Ectodermal cell (in vitro differentiated cells): ENCODE measurements at regions not wholly inside any gene's neighbourhood (a gene's known extent, or its start where the extent isn't known, plus 50 kb on each side); places are given as distances from the start of the nearest gene placed in this dataset.
"Not testable (repeated sequence)": the region's sequence is repeated elsewhere in the genome, so short reads cannot be mapped to it uniquely, and the experiment has no call there.

ENCODE experiments used
- H3K27ac ChIP-seq: 2 replicates; pipeline ENCODE4 v1.7.0; 2013; ENCODE audit warnings: mild to moderate bottlenecking, low read depth, low read length; ENCODE audit not compliant: insufficient read depth, poor library complexity, severe bottlenecking
- H3K27me3 ChIP-seq: 2 replicates; pipeline ENCODE4 v1.7.0; 2013; ENCODE audit warnings: mild to moderate bottlenecking, low read length; ENCODE audit not compliant: insufficient read depth, control insufficient read depth, poor library complexity, severe bottlenecking
- H3K36me3 ChIP-seq: one replicate; pipeline ENCODE4 v1.7.0; 2013; ENCODE audit warnings: low read length; ENCODE audit not compliant: control insufficient read depth, insufficient read depth
- H3K4me1 ChIP-seq: one replicate; pipeline ENCODE4 v1.7.0; 2013; ENCODE audit warnings: low read length; ENCODE audit not compliant: control insufficient read depth, insufficient read depth
- H3K4me3 ChIP-seq: 2 replicates; pipeline ENCODE4 v1.7.0; 2013; ENCODE audit warnings: low read depth, low read length, control low read depth; ENCODE audit not compliant: insufficient read depth
- H3K9me3 ChIP-seq: 2 replicates; pipeline ENCODE4 v1.7.0; 2013; ENCODE audit warnings: mild to moderate bottlenecking, low read length, moderate library complexity; ENCODE audit not compliant: control insufficient read depth
- WGBS, 2 experiments: methylation state at CpG; one replicate each; pipeline ENCODE4 v1.1.7; 2013; ENCODE audit warnings: missing lambda C conversion rate in 2 of 2; 5-methylcytosine and 5-hydroxymethylcytosine counted together

DNA sequence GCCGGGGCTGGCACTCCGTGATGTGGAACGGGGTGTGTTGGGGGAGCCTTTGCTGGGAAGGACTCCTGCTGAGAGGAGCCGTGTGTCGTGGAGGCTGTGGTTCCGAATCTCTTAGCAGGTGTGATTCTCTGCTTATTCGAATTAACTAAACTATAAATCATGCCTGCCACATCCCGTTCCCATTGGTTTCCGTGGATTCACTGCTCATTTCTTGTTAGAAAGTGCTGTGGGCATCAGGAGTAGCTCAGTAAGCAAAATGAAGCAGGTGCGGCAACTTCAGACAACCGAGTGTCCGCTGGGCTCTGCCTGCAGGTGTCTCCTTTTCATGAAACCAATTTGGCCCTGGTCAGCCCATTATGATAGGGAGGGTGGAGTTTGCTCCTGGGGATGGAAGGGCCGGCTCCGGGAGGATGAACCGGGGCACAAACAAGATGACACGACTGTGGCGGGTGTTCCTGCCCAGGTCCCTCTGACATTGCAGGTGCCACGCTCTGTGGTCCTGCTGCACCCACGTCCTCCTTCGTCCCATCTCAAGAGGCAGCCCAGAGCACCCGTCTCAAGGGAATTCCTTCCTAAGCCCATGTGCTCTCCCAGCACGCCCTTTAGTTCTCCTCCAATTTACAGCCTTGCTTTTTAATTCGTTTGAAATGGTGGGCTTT lies 251.7 kb downstream of the ADGRD1 start:
- not testable (repeated sequence) for H3K9me3 ChIP-seq, H3K36me3 ChIP-seq, H3K27ac ChIP-seq, H3K27me3 ChIP-seq, H3K4me1 ChIP-seq, H3K4me3 ChIP-seq
- WGBS, 2 experiments: 82 to 89% methylated on average over 18 to 21 of the region's 23 CpGs

- WGBS, 2 experiments: 94 to 96% methylated on average over 8 to 13 of the region's 19 CpGs
- H3K4me1 ChIP-seq, H3K27me3 ChIP-seq, H3K27ac ChIP-seq, H3K9me3 ChIP-seq, H3K36me3 ChIP-seq, H3K4me3 ChIP-seq: not testable (repeated sequence)
Observed at GRCh38 chr12:131206630-131207299, 253.1 kb downstream of the ADGRD1 start.

DNA sequence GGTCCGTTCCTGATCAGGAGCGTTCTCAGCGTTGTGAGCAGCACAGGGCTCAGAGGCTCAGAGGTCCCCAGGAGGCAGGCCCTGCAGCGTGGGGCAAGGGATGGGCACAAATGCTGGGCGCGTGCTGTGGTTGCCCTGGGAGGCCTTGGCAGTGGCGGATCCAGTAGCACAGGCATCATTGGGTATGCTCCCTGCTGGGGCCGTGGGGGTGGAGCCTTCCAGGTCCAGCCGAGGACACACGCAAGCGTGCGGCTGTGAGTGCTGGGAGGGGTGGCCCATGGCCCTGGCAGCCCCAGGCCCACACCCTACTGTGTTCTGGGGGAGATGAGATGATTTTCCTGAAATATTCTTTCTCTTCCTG lies 253.6 kb downstream of the ADGRD1 start:
- not testable (repeated sequence) for H3K9me3 ChIP-seq, H3K4me1 ChIP-seq, H3K4me3 ChIP-seq, H3K27me3 ChIP-seq, H3K36me3 ChIP-seq, H3K27ac ChIP-seq
- WGBS, 2 experiments: 90 to 91% methylated on average over 12 of the region's 12 CpGs

- not testable (repeated sequence) for H3K27ac ChIP-seq, H3K9me3 ChIP-seq, H3K27me3 ChIP-seq, H3K36me3 ChIP-seq, H3K4me1 ChIP-seq, H3K4me3 ChIP-seq
- 92 to 95% methylated on average over 13 of the region's 21 CpGs for WGBS, 2 experiments
Observed at GRCh38 chr12:131207841-131208240, 254.1 kb downstream of the ADGRD1 start.

GRCh38 chr12:131208425-131208824 lies 254.7 kb downstream of the ADGRD1 start:
- H3K36me3 ChIP-seq: no peaks in the 10 kb centered on the region
- no peak overlapping the region for H3K4me3 ChIP-seq
- H3K27ac ChIP-seq: no peak overlapping the region
- 74 to 76% methylated on average over 5 of the region's 5 CpGs for WGBS, 2 experiments
- no peaks in the 10 kb centered on the region for H3K9me3 ChIP-seq
- no peaks in the 10 kb centered on the region for H3K27me3 ChIP-seq
- no peaks in the 10 kb centered on the region for H3K4me1 ChIP-seq

DNA sequence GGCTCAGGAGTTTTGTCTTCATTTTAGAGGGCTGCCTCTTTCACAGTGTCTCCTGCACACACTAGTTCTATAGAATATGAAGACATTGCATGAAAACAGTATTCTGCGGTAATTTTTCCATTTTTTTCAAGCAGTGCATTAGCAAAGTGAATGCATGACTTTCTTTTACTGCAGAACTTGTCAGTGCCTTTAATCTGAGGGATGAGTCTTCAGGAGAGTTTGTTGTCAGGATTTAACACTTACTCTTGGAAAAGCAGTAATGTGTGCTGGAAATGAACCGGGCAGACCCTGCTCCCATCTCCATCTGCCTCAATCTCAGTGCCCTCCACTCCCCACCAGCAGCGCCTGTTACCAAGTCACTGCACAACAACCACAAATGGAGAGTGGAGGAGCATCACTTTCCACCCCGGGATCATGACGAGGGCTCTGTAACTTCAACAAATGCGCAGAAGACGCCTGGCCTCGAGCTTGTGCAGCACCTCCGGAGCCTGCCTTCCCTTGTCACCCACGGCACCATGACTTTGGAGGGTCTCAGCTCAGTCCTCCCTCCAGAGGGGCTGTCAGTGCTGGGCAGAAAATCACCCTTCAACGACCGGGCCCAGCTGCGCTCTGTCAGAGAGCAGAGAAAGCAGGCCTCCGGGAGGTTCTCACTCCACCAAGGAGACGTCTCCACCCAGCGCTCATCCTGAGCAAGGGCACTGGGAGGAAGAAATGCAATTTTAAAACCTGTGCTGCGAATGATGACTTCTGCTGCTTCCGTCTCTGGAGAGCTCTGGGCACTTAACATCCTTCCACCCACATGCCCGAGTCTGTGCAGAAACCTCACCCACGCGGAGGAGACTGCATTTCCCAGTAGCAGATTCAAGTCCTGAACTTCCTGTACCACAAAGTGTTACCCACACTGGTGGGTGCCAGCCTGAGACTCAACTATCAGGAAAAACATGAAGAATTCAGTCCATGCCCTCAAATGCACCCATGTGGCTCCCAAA lies 255.7 kb downstream of the ADGRD1 start:
- Histone ChIP-seq H3K27ac (no peak overlapping the region), H3K9me3 (no peaks in the 10 kb centered on the region), H3K27me3 (no peaks in the 10 kb centered on the region), H3K36me3 (no peaks in the 10 kb centered on the region), H3K4me3 (no peak overlapping the region), H3K4me1 (no peaks in the 10 kb centered on the region)
- WGBS, 2 experiments: 89 to 93% methylated on average over 21 of the region's 21 CpGs

- 89 to 91% methylated on average over 13 of the region's 13 CpGs for WGBS, 2 experiments
- Histone ChIP-seq H3K4me3 (no peak overlapping the region), H3K36me3 (no peaks in the 10 kb centered on the region), H3K27ac (no peak overlapping the region), H3K27me3 (no peaks in the 10 kb centered on the region), H3K4me1 (no peaks in the 10 kb centered on the region), H3K9me3 (no peaks in the 10 kb centered on the region)
Observed at GRCh38 chr12:131210506-131211339, 257.0 kb downstream of the ADGRD1 start.

DNA sequence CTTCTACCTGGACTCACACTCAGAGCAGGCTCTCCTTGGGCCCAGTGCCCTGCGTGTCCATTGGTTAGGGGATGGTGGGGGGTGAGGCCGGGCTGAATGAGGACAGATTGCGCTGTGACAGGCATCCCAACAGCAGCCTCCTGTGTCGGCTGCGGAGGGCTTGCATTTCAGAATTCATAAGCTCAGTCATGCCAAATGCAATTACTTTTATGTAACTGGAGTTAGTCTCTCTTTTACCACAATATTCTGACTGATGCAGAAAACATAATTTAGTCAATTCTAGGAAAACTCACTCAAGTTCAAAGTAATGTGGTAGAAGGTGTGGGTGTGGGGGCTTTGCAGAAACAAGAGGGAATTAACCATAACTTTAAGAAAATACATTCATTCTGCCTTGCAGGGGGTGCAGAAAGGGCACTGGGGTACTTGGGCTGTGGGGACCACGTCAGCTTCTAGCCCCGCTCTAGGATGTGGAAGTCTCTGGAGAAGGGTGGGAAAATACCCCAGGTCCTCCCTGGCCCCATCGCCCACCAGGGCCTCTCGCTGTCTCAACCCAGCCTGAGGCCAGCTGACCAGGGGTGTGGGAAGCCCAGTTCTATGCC lies 257.7 kb downstream of the ADGRD1 start:
- no peaks in the 10 kb centered on the region for H3K27me3 ChIP-seq
- H3K36me3 ChIP-seq: no peaks in the 10 kb centered on the region
- H3K4me3 ChIP-seq: no peak overlapping the region
- H3K9me3 ChIP-seq: no peaks in the 10 kb centered on the region
- no peak overlapping the region for H3K27ac ChIP-seq
- H3K4me1 ChIP-seq: no peaks in the 10 kb centered on the region
- WGBS, 2 experiments: 83 to 84% methylated on average over 9 of the region's 9 CpGs

GRCh38 chr12:131213896-131214442 lies 260.3 kb downstream of the ADGRD1 start:
- Histone ChIP-seq H3K27ac (no peak overlapping the region), H3K4me1 (peaks cover 20% of the 10 kb centered on the region), H3K9me3 (no peaks in the 10 kb centered on the region), H3K27me3 (no peaks in the 10 kb centered on the region), H3K36me3 (no peaks in the 10 kb centered on the region), H3K4me3 (no peak overlapping the region)
- 87 to 89% methylated on average over 13 to 14 of the region's 14 CpGs for WGBS, 2 experiments
